GM18511 (cell line): ENCODE measurements at regions not wholly inside any gene's neighbourhood (a gene's known extent, or its start where the extent isn't known, plus 50 kb on each side); places are given as distances from the start of the nearest gene placed in this dataset.
"Not testable (repeated sequence)": the region's sequence is repeated elsewhere in the genome, so short reads cannot be mapped to it uniquely, and the experiment has no call there.

ENCODE experiments used
- ATAC-seq: cut with Tn5 transposase; IDR thresholded peaks from one replicate; pipeline ENCODE4 v1.9.1; 2021; ENCODE audit warnings: mild to moderate bottlenecking, moderate library complexity; ENCODE audit not compliant: unreplicated experiment

DNA sequence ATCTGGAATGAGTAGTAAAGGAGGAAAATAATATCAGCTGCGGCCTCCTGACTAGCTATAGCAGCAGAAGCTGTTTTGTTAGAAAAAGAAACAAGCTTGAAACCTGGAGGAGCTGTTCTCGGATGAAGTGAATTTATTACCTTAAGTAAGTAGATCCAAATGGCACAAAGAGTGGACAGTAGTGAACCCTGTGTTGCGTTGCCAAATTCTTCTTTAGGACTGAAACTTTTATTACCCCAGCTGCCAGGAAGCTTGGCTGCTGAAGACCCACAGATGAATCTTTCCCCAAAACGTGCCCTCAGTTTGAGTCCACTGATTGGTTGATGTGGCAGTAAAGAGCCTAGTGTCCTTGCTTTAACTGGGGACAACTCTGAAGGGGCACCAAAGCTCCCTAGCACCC lies 366.8 kb upstream of the GBE1 start:
- ATAC-seq: no peak

DNA sequence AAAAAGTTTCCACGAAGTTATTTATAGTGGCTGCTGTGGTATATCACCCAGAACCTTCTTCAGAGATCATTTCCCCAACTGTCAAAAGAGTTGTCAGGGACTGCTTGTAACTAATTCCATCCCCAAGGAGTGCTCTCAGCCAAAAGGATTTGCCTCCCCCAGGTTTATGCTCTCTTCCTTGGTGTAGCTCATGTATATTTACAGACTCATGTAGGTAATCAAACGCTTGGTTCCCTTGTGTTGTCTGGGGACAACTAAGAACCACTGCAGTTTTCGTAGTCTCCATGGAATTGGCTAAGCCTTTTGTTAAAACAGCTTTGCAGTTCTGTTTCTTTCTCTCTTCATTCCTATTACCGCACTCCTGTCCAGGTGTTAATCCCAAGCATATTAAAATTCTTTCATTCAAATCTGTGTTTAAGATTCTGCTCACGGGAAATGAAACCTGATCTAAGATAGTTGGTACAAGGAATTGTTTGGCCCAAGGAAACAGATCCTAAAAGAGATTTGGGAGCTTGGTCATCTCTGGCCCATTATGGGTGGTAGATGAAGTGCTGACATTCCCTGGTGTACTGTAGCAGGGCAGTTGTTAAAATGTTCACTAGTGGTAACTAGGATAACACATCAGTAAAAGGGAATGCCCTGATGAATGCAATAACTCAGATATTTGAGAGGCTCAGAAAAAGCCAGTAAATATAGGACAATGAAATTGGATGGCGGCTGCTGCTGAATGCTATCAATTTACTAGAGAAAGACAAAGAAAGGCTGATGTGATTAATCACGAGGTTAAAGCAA lies 361.3 kb upstream of the GBE1 start:
- no peak for ATAC-seq

DNA sequence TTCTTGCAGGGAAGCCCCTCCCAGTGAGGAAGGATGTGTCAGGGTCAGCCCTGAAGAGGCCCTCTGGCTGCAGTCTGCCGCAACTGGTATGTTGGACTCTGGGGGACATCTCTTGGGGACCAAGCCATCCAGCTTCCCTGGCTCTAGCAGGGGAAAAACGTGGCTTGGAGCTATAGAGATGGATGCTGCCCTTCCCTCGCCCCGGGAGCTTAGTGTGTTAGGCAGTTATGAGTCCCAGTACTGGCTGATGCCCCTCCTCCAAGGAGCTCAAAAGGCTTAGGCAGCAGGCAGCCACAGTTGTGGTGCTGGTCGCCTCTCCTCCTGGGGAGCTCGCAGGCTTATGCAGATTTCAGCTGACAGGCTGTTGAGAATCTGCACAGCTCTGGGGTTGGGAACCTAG lies 353.1 kb upstream of the GBE1 start:
- ATAC-seq: no peak

DNA sequence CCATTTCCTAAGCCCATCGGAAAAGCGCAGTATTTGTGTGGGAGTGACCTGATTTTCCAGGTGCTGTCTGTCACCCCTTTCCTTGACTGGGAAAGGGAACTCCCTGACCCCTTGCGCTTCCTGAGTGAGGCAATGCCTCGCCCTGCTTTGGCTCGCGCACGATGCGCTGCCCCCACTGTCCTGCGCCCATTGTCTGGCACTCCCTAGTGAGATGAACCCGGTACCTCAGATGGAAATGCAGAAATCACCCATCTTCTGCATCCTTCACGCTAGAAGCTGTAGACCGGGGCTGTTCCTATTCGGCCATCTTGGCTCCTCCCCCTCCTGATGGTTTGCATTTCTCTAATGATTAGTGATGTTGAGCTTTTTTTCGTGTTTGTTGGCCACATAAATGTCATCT lies 349.3 kb upstream of the GBE1 start:
- not testable (repeated sequence) for ATAC-seq

DNA sequence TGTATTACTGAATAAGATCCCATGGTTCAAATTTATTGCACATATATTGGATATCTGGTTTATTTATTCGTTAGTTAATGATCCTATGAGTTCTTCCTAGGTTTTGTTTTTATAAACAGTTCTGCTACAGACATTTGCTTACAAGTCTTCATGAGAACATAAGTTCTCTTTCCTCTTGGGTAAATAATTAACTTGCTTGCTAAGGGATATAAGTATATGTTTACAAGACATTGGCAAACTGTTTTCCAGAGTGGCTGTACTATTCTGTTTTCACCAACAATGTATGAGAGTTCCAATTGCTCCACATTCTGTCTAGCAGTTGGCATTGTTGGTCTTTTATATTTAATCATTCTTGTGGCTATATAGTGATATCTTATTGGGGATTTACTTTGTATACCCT lies 341.8 kb upstream of the GBE1 start:
- ATAC-seq: no peak

DNA sequence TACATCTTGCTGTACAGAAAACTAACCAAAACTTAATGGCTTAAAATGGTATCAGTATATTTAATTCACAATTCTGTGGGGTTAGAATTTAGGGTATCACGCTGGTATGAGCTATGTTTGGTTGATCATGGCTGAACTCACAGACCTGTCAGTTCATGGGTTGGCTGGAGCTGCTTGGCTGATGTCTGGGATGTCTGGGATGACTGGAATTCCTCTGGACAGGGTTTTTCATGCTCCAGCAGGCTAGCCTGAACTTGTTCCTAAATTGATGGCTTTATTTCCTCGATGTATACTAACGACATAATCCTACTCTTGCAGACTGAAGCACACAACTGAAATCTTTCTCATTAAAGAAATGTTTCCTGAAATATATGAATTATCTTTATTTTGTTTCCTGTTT lies 338.9 kb upstream of the GBE1 start:
- ATAC-seq: no peak

DNA sequence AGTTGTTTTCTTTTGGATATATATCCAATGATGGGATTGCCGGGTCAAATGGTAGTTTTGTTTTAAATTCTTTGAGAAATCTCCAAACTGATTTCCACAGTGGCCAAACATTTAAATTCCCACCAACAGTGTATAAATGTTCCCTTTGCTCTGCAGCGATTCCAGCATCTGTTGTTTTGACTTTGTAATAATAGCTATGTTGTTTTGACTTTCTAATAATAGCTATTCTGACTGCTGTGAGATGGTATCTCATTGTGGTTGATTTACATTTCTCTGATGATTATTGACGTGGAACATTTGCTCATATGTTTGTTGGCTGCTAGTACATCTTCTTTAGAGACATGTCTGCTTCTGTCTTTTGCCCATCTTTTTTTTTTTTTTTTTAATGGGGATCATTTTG lies 332.2 kb upstream of the GBE1 start:
- no peak for ATAC-seq

DNA sequence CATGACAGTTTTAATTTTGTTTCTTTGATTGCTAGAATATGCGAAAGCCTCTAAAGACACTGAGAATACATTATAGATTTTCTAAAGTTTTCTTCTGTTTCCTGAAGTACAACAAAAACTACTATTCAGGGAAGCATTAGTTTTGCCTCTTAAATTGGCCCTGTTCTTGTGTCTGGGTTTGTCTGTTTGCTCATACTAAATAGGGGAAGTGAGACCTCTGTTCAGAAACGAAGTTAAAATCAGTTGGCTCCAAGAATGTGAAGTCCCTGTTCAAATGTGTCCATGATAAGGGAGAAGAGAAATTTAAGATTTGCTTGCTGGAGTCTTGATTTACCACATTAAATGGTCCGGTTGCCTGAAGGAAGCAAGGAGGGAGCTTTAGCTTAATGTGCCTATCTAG lies 327.3 kb upstream of the GBE1 start:
- peak; percentile 80 for ATAC-seq

DNA sequence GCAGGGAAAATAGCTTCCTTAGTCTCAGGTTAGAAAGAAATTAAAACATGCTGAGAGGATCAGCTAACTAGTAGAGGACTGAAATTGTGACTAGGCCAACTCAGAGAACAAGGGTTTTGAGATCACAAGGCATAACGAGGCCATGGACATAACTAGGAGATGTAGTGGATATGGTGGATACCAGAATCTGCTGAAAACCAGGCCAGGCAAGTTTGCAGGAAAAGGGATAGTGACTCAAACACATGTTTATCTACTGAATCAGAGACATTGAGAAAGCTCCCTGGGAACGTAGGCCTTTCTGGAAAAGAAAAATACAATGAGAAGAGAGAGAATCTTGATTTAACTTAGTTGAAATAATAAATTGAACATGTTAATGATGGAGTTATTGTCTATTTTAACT lies 326.5 kb upstream of the GBE1 start:
- ATAC-seq: no peak

DNA sequence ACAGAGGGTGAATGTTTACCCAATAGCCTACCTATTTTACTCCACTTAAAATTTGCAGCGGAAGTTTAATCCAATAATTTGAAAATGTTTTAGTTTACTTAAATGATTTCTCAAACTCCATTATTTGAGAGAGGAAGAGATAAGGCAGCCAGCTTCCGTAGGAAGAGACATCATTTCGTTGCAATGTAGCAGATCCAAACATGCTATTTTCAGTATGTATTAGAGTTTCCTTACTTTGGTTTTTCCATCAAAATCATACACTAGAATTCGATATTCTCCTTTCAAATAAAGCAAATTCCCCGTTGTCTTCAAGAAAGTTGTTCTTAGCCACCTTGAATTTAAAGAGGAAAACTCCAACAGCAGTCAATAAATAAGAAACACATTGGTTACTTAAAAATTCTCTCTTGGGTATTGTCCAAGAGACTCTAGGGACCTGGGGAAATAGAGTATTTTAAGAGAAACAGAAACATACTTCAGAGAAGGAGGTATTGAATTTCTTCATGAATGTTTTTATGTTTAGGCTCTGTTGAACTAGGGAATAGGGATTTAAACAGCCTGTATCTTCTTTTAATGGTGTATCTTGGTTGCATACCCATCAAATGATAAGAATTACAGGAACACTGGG lies 324.5 kb upstream of the GBE1 start:
- ATAC-seq: no peak

DNA sequence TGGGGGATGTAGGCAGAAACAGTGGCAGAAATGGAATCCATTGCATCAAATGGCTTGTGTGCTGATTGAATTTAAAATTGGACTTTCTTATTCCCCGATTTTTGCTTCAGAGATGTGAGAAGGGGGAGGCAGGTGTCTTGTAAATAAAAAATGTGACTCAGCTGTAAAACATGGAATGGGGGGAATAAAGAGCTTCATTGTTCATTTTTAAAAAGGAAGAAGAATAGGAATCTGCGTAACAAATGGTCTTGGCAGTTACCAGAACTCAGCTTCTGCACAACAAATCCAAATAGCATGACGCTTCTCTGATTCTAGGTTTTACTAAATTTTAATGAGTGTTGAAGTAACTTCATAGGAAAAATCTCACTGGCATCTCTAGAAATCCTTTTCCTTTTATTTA lies 323.9 kb upstream of the GBE1 start:
- ATAC-seq: no peak

DNA sequence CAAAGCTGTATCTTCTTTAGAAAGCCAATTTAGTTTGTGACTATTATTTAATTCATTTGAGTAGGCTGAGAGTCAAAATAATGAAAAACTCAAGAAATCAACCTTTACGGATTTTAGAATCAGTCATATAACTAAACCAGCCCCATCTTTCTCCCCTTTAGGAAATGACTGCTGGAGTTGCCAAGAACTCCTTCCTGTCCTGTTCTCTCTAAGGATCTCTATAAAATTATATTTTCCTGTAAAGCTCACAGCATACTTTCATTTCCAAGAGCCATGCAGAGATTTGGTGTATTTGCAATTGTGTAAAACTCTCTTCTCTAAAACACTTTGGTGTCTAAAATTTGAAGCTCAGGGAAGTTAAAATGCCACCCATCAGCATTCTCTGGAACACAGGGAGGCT lies 323.4 kb upstream of the GBE1 start:
- no peak for ATAC-seq

DNA sequence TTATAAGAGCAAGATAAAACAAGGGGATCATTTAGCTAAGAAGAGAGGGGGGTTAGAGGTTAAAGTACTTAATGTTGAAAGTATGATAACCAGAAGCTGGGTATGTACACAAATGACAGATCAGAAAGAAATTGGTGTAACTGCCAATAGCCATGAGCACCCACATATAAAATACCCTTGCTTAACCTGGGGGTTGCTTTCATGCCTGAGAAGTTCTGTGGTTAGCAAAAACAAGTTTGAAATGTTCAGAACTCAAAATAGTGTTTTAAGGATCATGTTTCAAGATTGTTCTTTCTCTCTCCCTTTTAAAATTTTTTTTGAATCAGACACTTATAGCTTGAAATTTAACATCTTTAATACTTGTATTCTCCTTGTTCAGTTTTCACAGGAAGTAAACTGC lies 321.4 kb upstream of the GBE1 start:
- no peak for ATAC-seq

DNA sequence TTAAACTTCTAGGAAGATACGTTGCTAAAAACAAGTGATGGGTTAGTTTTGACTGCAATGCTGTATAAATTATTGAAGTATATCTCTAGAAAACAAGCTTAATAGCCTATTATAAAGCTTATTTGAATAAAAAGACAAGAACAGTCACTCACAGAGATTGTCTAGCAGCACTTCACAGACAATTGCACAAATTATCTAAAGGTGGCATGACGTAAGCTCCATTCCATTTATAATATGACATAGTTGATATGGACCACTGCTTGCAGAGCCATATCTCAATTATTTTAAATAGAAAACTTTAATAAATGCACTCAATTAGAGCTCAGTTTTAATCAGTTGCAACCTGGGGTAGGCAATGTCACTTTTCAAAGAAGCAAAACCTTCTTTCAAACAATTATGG lies 319.9 kb upstream of the GBE1 start:
- ATAC-seq: no peak

DNA sequence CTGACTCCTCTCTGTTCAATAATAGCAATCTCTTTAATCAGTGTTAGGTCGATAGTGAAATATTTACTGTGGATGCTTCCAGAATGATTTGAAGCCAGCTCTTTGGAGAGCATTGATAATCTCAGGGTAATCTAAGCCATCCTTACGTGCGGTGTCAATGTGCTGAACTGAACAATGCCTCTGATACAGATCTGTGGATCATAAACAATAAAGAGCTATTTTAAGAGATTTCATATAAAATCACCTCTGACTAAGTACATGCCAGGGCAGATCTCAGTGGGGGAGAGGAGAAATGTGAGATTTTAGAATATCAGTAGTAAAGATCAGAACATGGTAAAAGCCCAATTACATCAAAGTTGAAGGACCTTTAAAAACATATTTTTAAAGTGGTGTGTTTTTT lies 319.3 kb upstream of the GBE1 start:
- ATAC-seq: no peak

DNA sequence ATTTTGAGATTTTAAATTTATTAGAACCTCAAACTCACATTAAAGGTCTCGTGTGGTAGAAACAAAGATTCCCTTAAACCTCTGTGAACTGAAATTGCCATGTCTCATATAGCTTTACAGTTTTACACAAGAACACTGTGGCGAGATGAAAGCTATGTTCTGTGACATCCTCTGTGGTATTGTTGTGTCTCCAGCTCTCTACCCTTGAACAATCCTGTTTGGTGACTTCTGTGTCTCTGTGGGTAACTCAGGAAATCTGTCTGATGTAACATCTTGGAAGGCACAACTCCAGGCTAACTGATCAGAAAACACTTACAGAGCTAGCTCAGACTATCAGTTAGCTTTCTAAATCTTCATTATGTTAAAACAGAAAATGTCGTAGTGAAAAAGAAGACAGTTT lies 318.8 kb upstream of the GBE1 start:
- ATAC-seq: no peak

DNA sequence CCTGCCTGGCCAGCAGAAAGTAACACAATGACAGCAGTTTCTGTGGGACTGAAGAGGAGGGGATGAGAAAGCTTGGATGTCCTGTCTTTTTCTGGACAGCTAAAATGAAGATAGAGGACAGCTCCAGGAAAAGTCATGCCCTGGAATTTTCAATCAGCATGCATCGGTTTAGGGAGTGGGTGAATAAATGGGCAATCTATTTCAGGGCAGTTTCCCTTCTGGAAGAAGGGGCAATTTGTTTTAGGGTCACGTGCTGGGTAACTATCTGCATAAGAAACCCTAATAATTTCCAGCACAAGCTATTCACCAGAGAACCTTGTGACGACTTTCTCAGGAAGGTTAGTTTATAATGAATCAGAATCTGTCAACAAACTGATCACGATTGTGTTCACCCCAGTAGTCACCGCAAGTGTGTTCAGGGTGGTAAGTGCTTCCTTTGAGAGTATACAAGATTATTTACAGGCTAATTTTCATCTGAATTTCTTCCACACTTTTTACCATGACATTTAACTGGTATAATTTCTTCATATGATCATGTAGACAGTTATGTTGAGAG lies 318.0 kb upstream of the GBE1 start:
- ATAC-seq: no peak

DNA sequence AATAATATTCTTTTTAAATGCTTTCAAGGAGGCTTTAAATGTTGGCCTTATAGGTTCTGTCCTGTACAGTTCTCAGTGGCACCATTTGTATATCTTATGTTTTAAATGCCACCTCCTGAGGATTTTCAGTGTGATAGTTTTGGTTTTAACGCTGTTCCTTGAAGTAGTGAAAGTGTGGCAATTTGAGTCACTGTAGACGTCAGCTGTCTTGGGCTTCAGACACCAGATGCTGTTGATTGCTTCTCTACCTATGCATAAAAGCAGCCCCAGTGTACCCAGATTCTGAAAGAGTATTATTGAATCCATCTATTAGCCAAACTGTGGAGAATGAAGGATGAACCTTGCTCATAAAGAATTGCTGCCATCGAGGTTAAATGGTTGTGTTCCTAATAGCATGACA lies 316.8 kb upstream of the GBE1 start:
- no peak for ATAC-seq

DNA sequence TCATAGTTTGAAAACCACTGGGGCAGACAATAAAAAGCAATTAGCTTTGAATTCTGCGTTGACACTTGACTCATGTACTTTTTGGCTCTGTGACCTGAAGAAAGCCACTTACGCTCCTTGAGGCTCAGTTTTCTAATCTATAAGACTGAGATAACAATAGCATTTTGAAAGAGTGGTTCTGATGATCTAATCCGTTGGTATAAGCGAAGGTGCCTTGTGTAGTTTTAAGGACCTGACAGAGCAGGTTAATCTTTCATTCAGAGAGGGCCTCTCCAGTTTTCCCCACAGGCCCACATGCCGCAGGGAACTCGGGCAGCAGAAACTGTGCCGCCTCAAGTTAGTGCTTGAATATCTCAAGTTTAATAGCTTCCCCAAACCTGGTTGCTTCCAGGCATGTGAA lies 306.0 kb upstream of the GBE1 start:
- ATAC-seq: no peak

DNA sequence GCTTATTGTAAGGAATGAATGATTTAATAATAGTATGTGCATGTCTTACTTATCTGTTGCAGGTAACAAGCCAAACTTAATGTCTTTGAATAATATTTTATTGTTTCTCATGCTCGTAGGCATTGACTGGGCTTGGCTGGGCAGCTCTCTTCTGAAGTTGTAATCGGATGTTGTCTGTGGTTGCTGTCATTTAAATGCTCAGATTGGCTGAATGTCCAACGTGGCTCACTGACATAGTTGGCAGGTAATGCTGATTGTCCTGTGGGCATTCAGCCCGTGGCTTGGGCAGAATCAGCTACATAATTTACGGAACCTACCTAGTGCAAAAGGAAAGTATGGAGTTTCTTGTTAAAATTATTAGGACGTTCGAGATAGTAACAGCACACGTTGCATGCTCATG lies 297.4 kb upstream of the GBE1 start:
- ATAC-seq: no peak

DNA sequence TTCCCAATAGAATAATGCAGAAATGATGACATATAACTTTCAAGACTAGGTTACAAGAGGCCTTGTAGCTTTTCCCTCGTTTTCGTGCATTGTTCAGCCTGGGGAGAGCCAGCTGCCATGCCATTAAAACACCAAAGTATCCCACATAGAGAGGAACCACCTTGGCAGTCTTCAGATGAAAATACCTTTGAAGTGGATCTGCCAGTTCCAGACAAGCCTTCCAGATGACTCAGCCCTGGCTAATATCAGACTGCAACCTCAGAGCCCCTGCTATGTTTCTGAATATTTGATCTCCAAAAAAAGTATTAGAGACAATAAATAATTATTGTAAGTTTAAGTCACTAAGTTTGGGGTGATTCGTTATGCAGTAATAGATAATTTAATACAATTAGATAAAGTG lies 294.3 kb upstream of the GBE1 start:
- no peak for ATAC-seq

DNA sequence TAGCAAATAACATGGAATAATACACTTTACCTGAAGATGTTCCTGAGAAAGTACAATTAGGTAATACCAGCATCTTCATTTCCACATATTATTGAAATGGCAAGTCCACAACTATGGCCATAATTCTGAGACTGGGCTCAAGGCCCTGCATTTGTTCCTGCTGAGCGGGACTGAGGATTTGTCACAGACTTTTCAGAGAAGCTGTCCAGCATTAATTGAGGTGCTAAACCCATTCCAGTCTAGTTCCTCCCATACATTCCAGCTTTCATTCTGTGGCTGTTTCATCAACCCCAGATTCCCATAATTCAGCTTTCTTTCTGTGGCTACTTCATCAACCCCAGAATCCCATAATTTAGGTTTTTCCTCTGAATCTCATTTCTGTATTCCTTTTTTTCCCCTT lies 293.4 kb upstream of the GBE1 start:
- no peak for ATAC-seq

DNA sequence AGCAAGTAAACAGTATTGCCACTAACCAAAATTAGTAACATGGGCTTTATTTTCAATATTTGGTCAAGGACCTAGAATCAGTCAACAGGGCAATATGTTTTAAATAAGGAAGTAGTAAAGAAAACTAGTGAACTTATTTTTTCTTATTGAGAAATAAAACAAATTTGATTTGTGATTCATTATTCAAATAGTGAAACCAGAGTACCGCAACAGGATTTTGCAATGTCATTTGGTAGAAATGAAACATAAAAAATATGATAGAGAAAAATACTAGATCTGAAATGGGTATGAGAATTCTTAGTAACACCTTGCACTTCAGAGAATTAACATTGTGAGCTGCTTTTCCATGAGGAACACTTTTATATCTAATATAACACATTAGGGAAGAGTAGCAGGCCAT lies 291.8 kb upstream of the GBE1 start:
- no peak for ATAC-seq
